ENCODE measurements at regions not wholly inside any gene's neighbourhood (a gene's known extent, or its start where the extent isn't known, plus 50 kb on each side); places are given as distances from the start of the nearest gene placed in this dataset.

DNA sequence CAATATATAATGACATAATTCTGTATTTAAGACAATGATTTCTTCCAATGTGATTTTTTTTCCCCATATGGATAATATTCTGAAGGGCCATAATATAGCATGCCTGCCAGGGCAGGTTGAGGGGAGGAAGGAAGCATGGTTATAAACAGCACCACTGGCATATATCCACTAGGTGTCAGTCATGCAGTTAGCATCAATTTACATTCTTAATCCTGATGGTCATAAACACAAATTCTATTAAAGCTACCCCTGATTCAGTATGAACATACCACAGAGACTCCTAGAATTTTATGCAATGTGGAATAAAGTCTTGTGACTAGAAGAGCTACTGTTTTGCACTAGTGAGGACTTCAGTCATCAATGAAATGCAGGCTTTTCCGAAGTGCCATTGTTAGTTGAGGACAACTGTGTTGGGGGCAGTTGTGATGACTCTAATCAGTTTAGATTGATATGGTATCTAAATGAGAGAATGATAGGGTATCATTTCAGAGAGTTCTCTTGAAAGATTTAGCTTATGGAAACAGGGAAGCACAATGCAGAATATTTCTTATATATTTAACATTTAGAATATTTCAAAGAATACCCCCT lies 342.7 kb upstream of the NR5A2 start:
- peak in 5 of 56 donors; percentile 0 to 26 (median 3) for DNase-seq

DNA sequence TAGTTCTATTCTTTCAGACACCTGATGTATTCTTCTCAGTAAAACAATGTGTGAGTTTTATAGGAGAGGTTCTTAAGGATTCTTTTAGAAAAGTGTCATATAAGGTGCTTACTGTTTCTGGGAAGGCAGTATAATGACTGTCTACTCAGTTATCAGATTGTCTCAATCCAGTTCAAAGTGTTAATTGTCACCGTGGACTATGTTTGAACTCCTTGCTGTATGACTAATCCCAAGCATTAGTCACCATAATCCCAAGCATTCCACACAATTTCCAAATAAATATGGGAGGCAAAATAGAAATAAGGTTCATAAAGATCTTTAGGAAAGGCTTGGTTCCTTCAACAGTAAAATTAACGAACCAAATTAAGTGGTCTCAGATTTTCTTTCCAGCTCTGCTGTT lies 342.1 kb upstream of the NR5A2 start:
- DNase-seq: no peak

DNA sequence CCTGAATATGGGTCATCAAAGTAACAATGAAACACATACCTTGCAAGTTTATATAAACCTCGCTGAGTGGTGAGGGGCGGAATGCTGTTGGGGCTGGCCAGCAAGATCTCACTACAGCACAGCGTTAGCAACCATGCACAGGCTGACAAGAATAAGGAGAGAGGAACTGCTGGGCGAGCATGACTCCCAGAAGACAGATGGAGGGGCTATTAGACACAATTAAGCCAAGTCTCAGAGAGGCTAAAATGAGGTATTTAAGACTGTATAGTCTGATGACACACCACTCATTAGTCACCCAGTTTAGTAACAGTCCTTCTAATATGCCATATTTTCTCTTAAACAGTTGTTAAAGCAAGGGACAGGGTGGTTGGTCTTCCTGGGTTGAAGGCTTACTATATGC lies 340.2 kb upstream of the NR5A2 start:
- DNase-seq: no peak

DNA sequence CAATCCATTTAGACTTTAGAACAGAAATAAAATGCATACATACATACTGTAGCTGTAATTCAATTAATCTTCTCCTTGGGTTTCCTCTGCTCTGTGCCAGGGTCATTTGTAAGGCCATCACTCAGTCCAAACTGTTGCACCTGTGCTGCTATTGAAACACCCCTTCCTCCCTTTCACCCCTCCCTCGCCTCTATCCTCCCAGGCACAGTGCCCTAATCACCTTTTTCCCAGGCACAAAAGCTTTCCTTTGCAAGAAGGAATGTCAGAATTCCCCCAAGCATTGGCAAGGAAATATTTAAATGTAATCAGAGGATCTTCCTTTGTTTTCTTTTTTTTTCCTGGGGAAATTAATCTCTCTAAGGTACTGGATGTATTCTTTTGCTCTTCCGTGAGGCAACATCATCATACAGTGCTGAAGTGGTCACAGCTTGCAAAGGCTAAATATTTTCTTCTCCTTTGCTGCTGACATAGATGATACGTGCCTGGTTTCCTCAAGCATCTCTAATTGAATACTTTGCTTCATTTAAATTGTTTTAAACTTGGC lies 339.3 kb upstream of the NR5A2 start:
- DNase-seq: no peak

DNA sequence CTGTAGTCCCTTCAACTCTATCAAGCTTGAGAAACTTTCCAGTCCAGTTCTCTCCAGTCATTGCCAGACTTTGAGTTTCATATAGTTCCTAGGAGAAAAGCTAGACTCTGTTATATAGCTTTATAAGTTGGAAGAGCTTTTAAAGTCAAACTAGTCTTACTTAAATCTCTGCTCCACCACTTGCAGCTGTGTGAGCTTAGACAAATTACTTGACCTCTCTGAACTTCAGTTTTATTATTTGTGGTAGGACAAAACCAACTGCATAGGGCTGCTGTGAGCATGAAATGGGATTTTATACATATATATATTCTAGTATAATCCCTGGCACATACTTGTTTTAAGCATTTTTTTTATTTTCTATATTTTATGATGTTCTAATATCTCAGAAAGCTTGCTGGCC lies 338.7 kb upstream of the NR5A2 start:
- DNase-seq: no peak

DNA sequence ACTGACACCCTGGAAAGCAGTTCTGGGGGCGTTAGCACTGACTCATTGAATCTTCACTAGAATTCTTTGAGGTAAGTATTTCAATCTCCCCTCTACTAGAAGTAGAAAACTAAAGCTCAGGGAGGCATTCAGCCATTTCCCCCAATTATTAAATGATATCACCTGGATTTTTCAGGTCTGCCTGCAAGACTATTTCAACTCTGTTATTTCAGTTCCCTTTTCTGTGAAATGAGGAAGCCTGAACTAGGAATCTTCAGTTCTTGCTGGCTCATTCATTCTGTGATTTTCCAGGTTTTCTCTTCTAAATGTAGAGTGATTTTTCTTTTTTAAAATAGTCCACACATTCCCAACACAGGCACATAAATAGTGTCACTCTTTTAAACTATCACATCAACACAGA lies 337.0 kb upstream of the NR5A2 start:
- no peak for DNase-seq

DNA sequence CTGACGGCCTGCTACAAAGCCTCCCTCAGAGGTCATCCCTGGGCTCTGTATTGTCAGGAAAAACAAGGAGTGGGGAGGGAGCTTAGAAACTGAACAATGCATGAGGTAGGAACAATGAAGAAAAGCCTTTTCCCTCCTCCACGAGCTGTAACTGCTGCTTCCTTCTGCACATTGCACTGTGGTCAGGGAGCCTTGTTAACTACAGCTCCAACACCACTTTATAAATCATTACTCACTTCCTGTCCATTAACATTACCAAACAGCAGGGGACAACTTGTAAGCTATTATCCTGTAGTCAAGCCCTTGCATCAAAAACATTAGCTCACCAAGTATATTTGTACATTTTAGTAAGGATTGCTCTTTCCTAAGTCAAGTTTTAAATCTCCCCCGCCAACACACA lies 336.0 kb upstream of the NR5A2 start:
- no peak for DNase-seq

DNA sequence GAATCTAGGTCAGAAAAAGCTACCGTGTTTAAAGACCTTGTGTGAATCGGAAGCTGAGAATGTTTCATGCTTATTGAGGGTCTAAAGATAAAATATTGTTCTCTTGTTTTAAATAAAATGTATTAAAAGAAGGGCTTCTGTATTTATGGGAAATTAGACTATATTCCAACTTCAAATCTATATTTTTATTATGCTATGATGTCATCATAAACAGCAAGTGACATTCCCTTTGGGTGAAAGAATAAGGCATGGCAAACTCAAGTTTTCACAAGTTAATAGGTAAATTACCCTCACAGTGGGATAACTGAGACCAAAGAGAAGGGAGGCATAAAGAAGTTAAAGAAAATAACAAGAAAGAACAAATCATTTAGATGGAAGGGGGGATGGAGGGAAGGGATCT lies 333.8 kb upstream of the NR5A2 start:
- no peak for DNase-seq

DNA sequence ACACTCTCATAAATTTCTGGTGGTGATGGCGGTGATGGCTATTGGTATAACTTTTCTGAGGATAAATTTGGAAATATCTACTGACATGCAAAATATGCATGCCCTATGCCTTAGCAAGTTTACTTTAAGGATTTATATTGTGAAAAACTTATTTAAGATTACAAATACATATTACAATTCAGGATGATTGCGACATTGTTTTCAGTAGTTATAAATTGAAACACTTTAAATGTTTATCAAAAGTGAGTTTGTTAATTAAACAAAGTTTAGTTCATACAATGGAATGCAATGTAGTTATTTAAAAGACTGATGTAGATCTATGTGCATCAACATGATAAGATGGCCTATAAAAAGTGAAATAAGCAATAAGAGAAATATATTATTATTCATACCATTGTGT lies 331.3 kb upstream of the NR5A2 start:
- DNase-seq: no peak

DNA sequence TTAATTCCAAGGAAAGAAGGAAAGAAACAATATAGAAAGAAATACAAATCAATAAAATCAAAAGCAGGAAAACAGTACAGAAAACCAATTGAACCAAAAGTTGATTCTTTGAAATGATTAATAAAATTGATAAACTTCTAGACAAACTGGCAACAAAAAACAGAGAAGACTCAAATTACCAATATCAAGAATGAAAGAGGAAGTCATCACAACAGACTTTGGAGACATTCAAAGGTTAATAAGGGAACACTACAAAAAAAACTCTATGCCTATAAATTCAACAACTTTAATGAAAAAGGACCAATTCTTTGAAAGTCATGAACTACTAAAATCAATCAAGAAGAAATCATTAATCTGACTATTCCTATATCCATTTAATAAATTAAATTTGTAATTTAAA lies 329.3 kb upstream of the NR5A2 start:
- no peak for DNase-seq

DNA sequence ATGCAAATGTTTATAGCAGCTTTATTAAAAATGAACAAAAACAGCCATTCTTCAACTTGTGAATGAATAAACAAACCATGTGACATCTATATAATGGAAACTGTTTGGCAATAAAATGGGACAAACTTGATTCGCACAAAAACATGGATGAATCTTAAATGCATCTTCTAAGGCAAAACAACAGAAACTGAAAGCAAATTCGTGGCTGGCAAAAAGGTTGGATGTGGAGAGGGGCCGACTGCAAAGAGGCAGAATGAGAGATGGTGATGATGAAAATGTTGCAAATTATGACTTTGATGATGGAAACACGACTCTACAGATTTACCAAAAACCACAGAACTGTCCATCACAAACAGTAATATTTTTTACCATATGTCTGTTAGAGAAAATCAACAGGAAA lies 327.0 kb upstream of the NR5A2 start:
- no peak for DNase-seq

DNA sequence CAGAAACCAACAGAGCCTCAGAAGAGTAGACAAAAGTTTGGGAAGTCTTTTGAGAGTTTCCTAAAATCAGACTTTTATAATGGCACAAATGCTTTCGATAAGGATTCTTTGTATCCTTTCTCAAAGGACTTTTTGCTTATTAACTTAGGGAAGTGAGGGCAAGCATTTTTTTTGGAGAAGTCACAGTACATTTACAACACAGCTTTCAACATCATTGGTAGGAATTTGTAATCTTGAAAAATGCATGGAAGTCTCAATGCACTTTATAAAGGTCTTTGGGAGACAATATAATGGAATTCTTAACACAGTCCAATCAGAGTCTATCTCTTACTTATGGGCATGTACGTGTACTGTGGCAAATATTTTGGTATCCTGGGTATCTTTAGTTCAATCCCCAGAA lies 325.8 kb upstream of the NR5A2 start:
- no peak for DNase-seq

DNA sequence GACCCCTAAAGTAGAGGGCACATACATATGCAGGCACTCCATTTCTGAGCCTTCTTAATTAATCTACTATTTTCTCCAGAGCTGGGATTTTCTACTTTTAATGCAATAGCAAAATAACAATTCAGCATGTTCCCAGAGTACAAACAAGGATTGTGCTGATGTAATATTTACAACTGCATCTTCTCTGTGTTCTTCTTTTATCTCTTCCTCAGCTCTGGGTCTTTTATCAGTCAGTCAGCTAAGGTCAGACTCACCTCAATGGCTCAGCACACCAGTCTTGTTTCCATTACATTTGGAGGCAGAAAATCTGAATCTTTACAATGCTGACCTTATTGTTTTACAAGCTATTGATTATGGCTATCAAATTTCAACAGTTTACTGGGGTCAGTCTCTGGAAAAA lies 323.3 kb upstream of the NR5A2 start:
- DNase-seq: no peak

DNA sequence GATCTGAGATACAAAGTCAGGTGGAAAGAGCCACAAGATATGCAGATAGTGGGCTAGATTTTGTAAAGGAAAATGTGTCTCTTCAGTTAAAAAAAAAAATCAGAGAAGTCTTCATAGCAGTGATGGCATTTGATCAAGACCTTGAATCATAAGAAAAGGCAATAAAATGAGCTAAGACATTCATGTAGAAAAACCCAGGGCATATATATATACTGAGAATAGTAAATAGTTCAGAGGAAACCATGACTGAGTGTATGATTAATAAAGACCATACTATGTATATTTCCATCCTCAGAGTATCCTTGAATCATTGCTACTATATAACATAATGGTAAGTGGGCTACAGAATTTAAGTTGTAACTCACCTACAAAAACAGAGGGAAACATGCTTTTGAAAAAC lies 321.7 kb upstream of the NR5A2 start:
- DNase-seq: no peak

DNA sequence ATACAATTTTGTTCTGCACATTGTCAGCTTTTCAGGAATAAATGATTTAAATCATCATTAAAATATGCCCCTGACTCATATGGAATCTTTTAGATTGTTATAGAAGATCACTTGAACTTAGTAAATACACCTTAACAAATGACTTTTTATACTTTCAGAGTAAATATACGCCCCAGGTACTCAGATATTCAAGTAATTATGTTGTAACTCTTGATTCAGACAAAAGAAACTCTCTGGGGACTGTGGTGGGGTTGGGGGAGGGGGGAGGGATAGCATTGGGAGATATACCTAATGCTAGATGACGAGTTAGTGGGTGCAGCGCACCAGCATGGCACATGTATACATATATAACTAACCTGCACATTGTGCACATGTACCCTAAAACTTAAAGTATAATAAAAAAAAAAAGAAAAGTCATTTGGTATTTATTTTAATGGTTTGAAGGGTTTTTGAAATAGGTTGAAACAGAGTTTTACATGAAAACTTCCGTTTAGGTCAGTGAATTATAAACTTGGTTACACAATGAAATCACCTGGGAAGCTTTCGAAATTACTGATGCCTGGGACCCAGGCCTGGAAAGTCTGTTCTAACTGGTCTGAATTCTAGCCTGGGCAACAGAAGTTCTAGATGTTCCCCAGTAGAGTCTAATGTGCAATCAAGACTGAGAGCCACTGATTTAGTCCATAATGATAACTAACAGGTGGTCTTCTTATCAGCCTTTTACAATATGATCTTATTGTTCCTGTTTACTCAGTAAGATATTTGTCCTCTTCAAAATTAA lies 320.5 kb upstream of the NR5A2 start:
- DNase-seq: no peak

DNA sequence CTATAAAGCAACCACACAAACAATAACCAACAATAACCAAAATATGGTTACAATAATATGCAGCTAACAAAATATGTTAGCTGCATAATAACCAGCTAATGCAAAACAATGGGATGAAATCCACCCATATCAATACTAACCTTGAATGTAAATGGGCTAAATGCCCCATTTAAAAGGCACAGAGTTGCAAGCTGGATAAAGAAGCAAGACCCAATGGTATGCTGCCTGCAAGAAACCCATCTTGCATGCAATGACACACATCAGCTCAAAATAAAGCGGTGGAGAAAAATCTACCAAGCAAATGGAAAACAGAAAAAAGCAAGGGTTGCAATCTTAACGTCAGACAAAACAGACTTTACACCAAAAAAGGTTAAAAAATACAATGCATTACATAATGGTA lies 316.5 kb upstream of the NR5A2 start:
- DNase-seq: no peak

DNA sequence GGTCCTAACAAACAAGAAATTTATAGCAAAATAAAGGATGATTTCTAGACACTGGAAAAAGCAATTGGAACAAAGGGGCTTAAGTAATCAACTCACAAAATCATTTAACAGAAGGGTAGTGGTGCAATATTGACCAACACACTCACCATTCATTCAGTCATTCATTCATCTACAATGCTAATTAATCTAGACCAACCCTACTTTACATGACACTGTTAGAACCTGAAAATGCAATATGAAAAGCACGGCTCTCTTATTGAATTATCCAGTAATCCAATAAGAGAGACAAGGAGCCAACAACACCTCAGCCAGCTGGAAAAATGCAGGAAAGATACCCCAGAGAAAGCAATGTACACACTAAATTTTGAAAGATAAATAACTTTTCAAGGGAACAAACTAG lies 310.8 kb upstream of the NR5A2 start:
- no peak for DNase-seq

DNA sequence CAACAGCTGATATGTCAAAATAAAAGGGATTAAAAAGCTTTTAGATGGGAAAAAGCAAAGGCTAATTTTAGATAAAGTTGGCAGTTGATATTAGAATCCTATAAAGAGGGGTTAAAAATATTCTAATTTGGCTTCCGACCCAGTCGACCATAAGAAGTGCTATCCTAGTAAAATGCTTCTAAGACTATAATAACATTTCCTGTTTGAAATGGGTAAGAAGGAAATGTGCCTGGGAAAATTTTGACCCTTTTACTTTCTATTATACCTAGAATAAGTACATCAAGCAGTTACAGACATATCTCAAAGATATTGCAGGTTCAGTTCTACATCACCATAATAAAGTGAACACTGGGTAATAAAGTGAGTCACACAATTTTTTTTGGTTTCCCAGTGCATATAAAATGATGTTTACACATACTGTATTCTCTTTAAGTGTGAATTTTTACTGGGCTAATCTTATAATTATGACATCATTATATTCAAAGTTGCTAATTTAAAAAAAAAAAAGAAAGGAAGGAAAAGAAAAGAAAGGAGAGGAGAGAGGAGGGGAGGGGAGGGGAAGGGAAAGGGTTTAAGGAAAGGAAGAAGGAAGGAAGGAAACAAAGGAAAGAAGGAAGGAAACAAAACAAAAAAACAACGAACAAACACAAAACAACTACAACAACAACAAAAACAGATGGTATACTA lies 308.2 kb upstream of the NR5A2 start:
- DNase-seq: no peak

DNA sequence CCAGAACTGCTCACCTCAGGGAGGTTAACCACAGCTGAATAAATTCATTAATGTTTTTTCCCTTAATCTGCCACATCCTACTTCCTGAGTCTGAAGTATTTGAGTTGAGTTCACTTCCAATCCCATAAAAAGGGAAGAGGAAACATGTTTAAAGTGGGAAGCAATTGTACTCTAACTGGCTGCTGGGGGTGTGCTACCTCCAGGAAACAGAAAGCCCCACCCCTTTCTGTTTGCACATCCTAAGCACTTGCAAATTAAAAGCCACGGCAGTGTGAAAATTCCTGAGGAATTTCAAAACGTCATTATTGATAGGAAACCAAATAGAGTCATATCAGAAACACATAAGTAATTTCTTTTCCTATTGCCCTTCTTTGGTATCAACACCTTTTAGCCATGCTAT lies 307.0 kb upstream of the NR5A2 start:
- no peak for DNase-seq

DNA sequence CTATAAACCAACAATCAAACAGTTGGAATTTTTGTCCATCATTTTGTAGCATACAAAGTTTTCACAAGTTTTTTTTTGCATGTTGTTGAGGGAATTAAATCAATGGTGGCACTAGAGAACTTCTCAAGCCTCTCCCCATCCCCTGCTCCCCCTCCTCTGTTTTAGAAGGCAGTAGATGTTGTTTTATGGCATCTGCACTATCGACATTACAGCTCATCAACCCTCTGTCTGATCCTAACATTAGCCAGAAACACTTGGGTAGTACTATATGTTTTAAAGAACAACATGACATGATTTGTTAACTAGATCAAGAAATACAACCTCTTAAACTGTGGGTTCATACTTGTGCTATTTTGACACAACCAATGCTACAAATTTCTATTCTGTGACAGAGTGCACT lies 306.5 kb upstream of the NR5A2 start:
- DNase-seq: no peak

DNA sequence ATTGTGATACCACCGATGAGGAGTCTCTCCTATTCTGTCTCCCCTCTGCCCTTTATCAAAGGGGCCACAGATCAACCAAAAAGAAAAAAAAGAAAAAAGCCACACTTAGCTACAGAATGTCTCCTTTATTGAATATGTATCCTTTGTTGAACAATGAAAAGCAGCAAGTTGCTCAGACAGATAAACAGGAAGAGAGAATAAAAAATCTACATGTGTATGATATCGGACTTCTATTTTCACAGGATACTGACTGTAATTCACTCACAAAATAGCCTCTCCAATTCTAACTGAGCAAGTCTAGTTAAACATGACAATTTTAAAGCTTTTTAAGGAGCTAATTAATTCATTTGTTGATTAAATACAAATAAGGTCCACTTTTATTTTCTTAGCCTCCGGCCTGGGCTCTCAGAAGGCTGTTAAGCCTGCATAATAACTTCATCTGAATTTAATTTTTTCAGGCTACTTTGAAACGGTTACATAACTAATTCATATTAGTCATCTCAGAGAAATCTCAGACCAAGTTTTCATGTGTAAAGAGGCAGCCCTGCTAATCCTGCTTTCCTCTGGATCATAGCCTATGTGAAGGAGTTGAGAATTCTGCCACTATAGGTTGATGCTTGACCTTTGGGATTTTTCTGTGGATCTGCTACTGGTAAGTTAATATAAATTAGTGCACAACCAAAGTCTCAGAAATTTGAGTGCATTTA lies 304.1 kb upstream of the NR5A2 start:
- DNase-seq: no peak

DNA sequence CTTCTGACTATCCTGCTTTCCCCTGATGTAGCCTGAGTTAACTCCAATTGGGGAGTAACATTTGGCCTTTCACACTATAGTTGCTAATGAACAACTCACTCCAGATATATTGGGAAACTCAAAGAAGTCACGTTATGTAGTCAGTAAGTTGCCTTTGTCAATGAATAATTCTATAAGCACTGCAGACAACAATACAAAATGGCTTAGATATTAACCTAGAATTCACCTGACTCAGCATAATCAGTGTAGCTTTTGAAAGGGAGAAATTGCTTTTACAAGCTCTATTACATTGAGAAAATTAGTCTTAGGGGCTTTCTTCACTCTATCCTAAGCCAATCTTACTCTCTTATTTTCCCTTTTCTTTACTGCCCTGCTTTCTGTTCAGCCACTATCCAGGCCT lies 303.5 kb upstream of the NR5A2 start:
- no peak for DNase-seq

Measured in nucleus accumbens (tissue), 56 donors.